OCI-LY7 (cell line): ENCODE measurements at regions not wholly inside any gene's neighbourhood (a gene's known extent, or its start where the extent isn't known, plus 50 kb on each side); places are given as distances from the start of the nearest gene placed in this dataset.

Experiments used
- EZH2phosphoT487 ChIP-seq: fragments of 200-600 bp; sonication (generic); IDR thresholded peaks from 2 replicates; pipeline ENCODE4 v1.6.1; 2018; ENCODE audit warnings: low read depth, borderline replicate concordance, mild to moderate bottlenecking, mixed run types, antibody characterized with exemption, low read length, moderate library complexity, mixed read lengths
- TF ChIP-seq, protein P1 (sequence below): fragments of 200-600 bp; sonication (generic); conservative IDR thresholded peaks from 2 replicates; pipeline ENCODE4 v1.5.1; 2014; ENCODE audit warnings: mild to moderate bottlenecking, antibody characterized with exemption, low read length, moderate library complexity, mixed read lengths

DNA sequence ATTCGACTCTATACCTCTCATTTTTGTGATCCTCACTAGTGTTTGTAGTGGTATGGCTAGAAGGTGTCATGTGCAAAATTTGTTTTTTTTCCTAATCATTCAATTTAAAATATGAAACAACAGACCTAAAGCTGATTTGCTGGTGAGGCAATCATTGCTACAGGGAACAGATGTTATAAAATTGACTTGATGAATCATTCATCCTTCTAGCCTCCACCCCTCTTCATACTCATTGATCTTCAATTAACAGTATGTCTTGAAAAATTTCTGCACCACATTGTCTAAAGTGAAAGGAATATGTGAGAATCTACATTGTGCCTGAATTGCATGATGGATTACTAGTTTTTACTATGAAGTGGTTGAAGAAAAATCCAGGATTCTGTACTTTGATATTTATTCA, 349.0 kb upstream of the NAV3 start:
- TF ChIP-seq, protein P1, sequence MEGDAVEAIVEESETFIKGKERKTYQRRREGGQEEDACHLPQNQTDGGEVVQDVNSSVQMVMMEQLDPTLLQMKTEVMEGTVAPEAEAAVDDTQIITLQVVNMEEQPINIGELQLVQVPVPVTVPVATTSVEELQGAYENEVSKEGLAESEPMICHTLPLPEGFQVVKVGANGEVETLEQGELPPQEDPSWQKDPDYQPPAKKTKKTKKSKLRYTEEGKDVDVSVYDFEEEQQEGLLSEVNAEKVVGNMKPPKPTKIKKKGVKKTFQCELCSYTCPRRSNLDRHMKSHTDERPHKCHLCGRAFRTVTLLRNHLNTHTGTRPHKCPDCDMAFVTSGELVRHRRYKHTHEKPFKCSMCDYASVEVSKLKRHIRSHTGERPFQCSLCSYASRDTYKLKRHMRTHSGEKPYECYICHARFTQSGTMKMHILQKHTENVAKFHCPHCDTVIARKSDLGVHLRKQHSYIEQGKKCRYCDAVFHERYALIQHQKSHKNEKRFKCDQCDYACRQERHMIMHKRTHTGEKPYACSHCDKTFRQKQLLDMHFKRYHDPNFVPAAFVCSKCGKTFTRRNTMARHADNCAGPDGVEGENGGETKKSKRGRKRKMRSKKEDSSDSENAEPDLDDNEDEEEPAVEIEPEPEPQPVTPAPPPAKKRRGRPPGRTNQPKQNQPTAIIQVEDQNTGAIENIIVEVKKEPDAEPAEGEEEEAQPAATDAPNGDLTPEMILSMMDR = no peak
- no peak for TF ChIP-seq EZH2phosphoT487
